GM20000 (cell line): ENCODE measurements at regions not wholly inside any gene's neighbourhood (a gene's known extent, or its start where the extent isn't known, plus 50 kb on each side); places are given as distances from the start of the nearest gene placed in this dataset.

Source experiments
- DNase-seq: peaks from one replicate; pipeline ENCODE4 v3.0.0; 2012; ENCODE audit warnings: low spot score
- CTCF ChIP-seq: IDR thresholded peaks from 2 replicates; pipeline ENCODE4 v1.5.1; 2012; ENCODE audit warnings: mild to moderate bottlenecking, control low read depth; ENCODE audit errors: extremely low read depth, missing control alignments

GRCh38 chr13:84025824-84026223 is 143.6 kb upstream of the SLITRK1 start:
- no peak for DNase-seq
- no peak for TF ChIP-seq CTCF

- DNase-seq = no peak
- TF ChIP-seq CTCF = no peak
Observed at GRCh38 chr13:83996415-83996814, 114.1 kb upstream of the SLITRK1 start.

GRCh38 chr13:83995930-83996329 is 113.7 kb upstream of the SLITRK1 start:
- no peak for DNase-seq
- TF ChIP-seq CTCF = no peak

GRCh38 chr13:83992566-83993358 is 110.5 kb upstream of the SLITRK1 start:
- DNase-seq = no peak

GRCh38 chr13:83987394-83987793 is 105.1 kb upstream of the SLITRK1 start:
- no peak for TF ChIP-seq CTCF
- DNase-seq = no peak

More at GRCh38 chr13:83992566-83993358, 110.5 kb upstream of the SLITRK1 start:
- TF ChIP-seq CTCF = no peak

- DNase-seq = no peak
- no peak for TF ChIP-seq CTCF
Observed at GRCh38 chr13:83984793-83985192, 102.5 kb upstream of the SLITRK1 start.

GRCh38 chr13:83980331-83980730 is 98.1 kb upstream of the SLITRK1 start:
- no peak for DNase-seq
- no peak for TF ChIP-seq CTCF
